ENCODE measurements at regions not wholly inside any gene's neighbourhood (a gene's known extent, or its start where the extent isn't known, plus 50 kb on each side); places are given as distances from the start of the nearest gene placed in this dataset.

- peak overlapping the region in 9 of 21 experiments; percentile 2 to 69 (median 34) for H3K27ac ChIP-seq
- no peak overlapping the region for H3K4me3 ChIP-seq
These were observed 95.1 kb upstream of the TSPAN2 start for GRCh38 chr1:115184260-115184950.

GRCh38 chr1:115183721-115184259 lies 94.5 kb upstream of the TSPAN2 start:
- peak overlapping the region in 8 of 21 experiments; percentile 9 to 72 (median 56) for H3K27ac ChIP-seq

GRCh38 chr1:115183158-115183557 lies 93.9 kb upstream of the TSPAN2 start:
- no peak overlapping the region for H3K4me3 ChIP-seq
- H3K27ac ChIP-seq, result peak overlapping the region in 8 of 21 experiments; percentile 9 to 72 (median 56)

More at GRCh38 chr1:115183721-115184259, 94.5 kb upstream of the TSPAN2 start:
- no peak overlapping the region for H3K4me3 ChIP-seq

- H3K27ac ChIP-seq, result no peak overlapping the region
- no peak overlapping the region for H3K4me3 ChIP-seq
These were observed 92.9 kb upstream of the TSPAN2 start for GRCh38 chr1:115182012-115182715.

- H3K27ac ChIP-seq, result no peak overlapping the region
These were observed 91.9 kb upstream of the TSPAN2 start for GRCh38 chr1:115181231-115181630.

GRCh38 chr1:115179397-115180079 lies 90.2 kb upstream of the TSPAN2 start:
- H3K27ac ChIP-seq, result no peak overlapping the region
- H3K4me3 ChIP-seq, result no peak overlapping the region

More at GRCh38 chr1:115181231-115181630, 91.9 kb upstream of the TSPAN2 start:
- H3K4me3 ChIP-seq, result no peak overlapping the region

- H3K4me3 ChIP-seq, result no peak overlapping the region
- no peak overlapping the region for H3K27ac ChIP-seq
These were observed 86.9 kb upstream of the TSPAN2 start for GRCh38 chr1:115176189-115176588.

GRCh38 chr1:115175596-115175995 lies 86.3 kb upstream of the TSPAN2 start:
- H3K27ac ChIP-seq, result no peak overlapping the region
- no peak overlapping the region for H3K4me3 ChIP-seq

GRCh38 chr1:115173151-115173550 lies 83.8 kb upstream of the TSPAN2 start:
- H3K4me3 ChIP-seq, result no peak overlapping the region
- H3K27ac ChIP-seq, result no peak overlapping the region

GRCh38 chr1:115172270-115172669 lies 83.0 kb upstream of the TSPAN2 start:
- H3K27ac ChIP-seq, result no peak overlapping the region
- no peak overlapping the region for H3K4me3 ChIP-seq

- Histone ChIP-seq H3K27ac (peak overlapping the region in 4 of 21 experiments; percentile 56 to 80 (median 73)), H3K4me3 (no peak overlapping the region)
These were observed 81.7 kb upstream of the TSPAN2 start for GRCh38 chr1:115170961-115171392.

- Histone ChIP-seq H3K4me3 (no peak overlapping the region), H3K27ac (peak overlapping the region in 6 of 21 experiments; percentile 24 to 80 (median 62))
These were observed 81.1 kb upstream of the TSPAN2 start for GRCh38 chr1:115170377-115170776.

GRCh38 chr1:115168026-115168425 lies 78.7 kb upstream of the TSPAN2 start:
- H3K4me3 ChIP-seq, result no peak overlapping the region
- peak overlapping the region in 2 of 21 experiments; percentile 41 to 80 for H3K27ac ChIP-seq

GRCh38 chr1:115166531-115167091 lies 77.3 kb upstream of the TSPAN2 start:
- H3K4me3 ChIP-seq, result no peak overlapping the region
- no peak overlapping the region for H3K27ac ChIP-seq

GRCh38 chr1:115165776-115166175 lies 76.5 kb upstream of the TSPAN2 start:
- Histone ChIP-seq H3K27ac (no peak overlapping the region), H3K4me3 (no peak overlapping the region)

GRCh38 chr1:115164940-115165705 lies 75.8 kb upstream of the TSPAN2 start:
- H3K27ac ChIP-seq, result no peak overlapping the region
- no peak overlapping the region for H3K4me3 ChIP-seq

GRCh38 chr1:115164484-115164883 lies 75.2 kb upstream of the TSPAN2 start:
- Histone ChIP-seq H3K27ac (no peak overlapping the region), H3K4me3 (no peak overlapping the region)

- no peak overlapping the region for H3K4me3 ChIP-seq
- no peak overlapping the region for H3K27ac ChIP-seq
These were observed 71.4 kb upstream of the TSPAN2 start for GRCh38 chr1:115160728-115161127.

- H3K27ac ChIP-seq, result no peak overlapping the region
- no peak overlapping the region for H3K4me3 ChIP-seq
These were observed 70.7 kb upstream of the TSPAN2 start for GRCh38 chr1:115159958-115160357.

Data from skin epidermis (tissue), 12 donors.